ENCODE measurements at regions not wholly inside any gene's neighbourhood (a gene's known extent, or its start where the extent isn't known, plus 50 kb on each side); places are given as distances from the start of the nearest gene placed in this dataset.

- Histone ChIP-seq H3K9me3 (ENCODE audit: control extremely low read depth in 1 of 5, control insufficient read depth in 4 of 5, insufficient read depth in 2 of 5, low read depth in 1 of 5, low read length in 4 of 5) (no peaks in the 10 kb centered on the region), H3K36me3 (ENCODE audit: control insufficient read depth in 4 of 4, insufficient read depth in 4 of 4, low read length in 3 of 4) (no peaks in the 10 kb centered on the region), H3K27me3 (replicated peaks in 2 of 5; ENCODE audit: control insufficient read depth in 4 of 5, insufficient read depth in 5 of 5, low read length in 4 of 5) (no peaks in the 10 kb centered on the region), H3K4me1 (ENCODE audit: control extremely low read depth in 1 of 4, control insufficient read depth in 4 of 4, insufficient read depth in 4 of 4, low read length in 3 of 4) (no peaks in the 10 kb centered on the region), H3K27ac (ENCODE audit: insufficient read depth in 1 of 2, low read depth in 1 of 2, low read length in 2 of 2, poor library complexity in 1 of 2, severe bottlenecking in 2 of 2) (no peak overlapping the region), H3K4me3 (ENCODE audit: control insufficient read depth in 1 of 7, extremely low read depth in 1 of 7, insufficient read depth in 4 of 7, low read depth in 2 of 7, low read length in 6 of 7) (no peak overlapping the region)
- POLR2A ChIA-PET: no interaction called here
- no peak for DNase-seq
- CTCF ChIA-PET: no interaction called here
- WGBS (ENCODE audit: insufficient coverage): no CpG with 5 or more reads among the region's 5 CpGs
These were observed 1106.8 kb downstream of the AACS start for GRCh38 chr12:126171937-126172559.

DNA sequence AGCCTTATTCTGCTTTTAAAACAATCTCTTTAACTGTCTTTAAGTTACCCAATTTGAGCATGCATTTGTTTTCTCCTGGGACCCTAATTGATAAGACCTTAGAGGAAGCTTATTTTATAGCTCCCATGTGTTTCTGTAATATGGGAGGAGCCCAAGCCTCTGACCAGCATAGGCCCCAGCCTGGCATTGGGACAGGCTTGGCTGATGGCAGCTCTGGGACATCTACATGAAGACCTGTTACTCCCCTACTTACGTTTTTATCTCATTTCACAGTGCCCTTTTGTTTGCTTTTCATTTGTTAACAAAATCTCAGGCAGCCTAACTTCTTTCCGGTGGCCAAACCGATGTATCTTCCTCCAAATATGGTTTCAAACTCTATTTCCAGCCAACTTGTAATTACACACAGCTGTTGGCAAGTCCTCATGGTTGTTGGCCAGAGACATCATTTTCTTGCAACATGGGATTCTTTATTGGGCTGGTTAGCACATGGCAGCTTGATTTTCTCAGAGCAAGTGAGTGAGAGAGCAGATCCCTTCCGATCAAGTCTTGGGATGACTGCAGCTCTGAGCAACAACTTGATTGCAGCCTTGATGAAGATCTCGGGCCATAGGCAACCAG lies 1117.5 kb downstream of the AACS start:
- Histone ChIP-seq H3K9me3 (ENCODE audit: control extremely low read depth in 1 of 5, control insufficient read depth in 4 of 5, insufficient read depth in 2 of 5, low read depth in 1 of 5, low read length in 4 of 5) (peaks cover 0 to 4% (median 0%) of the 10 kb centered on the region in 5 experiments), H3K27me3 (replicated peaks in 2 of 5; ENCODE audit: control insufficient read depth in 4 of 5, insufficient read depth in 5 of 5, low read length in 4 of 5) (no peaks in the 10 kb centered on the region), H3K4me1 (ENCODE audit: control extremely low read depth in 1 of 4, control insufficient read depth in 4 of 4, insufficient read depth in 4 of 4, low read length in 3 of 4) (no peaks in the 10 kb centered on the region), H3K27ac (ENCODE audit: insufficient read depth in 1 of 2, low read depth in 1 of 2, low read length in 2 of 2, poor library complexity in 1 of 2, severe bottlenecking in 2 of 2) (no peak overlapping the region), H3K36me3 (ENCODE audit: control insufficient read depth in 4 of 4, insufficient read depth in 4 of 4, low read length in 3 of 4) (no peaks in the 10 kb centered on the region), H3K4me3 (ENCODE audit: control insufficient read depth in 1 of 7, extremely low read depth in 1 of 7, insufficient read depth in 4 of 7, low read depth in 2 of 7, low read length in 6 of 7) (no peak overlapping the region)
- ChIA-PET CTCF (no interaction called here), POLR2A (no interaction called here)
- 88% methylated on average over 2 of the region's 5 CpGs for WGBS (ENCODE audit: insufficient coverage)
- DNase-seq: no peak

- H3K27ac ChIP-seq (ENCODE audit: insufficient read depth in 1 of 2, low read depth in 1 of 2, low read length in 2 of 2, poor library complexity in 1 of 2, severe bottlenecking in 2 of 2): no peak overlapping the region
- no peaks in the 10 kb centered on the region for H3K36me3 ChIP-seq (ENCODE audit: control insufficient read depth in 4 of 4, insufficient read depth in 4 of 4, low read length in 3 of 4)
- H3K9me3 ChIP-seq (ENCODE audit: control extremely low read depth in 1 of 5, control insufficient read depth in 4 of 5, insufficient read depth in 2 of 5, low read depth in 1 of 5, low read length in 4 of 5): peaks cover 0 to 4% (median 0%) of the 10 kb centered on the region in 5 experiments
- DNase-seq: no peak
- H3K4me1 ChIP-seq (ENCODE audit: control extremely low read depth in 1 of 4, control insufficient read depth in 4 of 4, insufficient read depth in 4 of 4, low read length in 3 of 4): no peaks in the 10 kb centered on the region
- 100% methylated on average over 1 of the region's 1 CpG for WGBS (ENCODE audit: insufficient coverage)
- ChIA-PET CTCF (no interaction called here), POLR2A (no interaction called here)
- no peak overlapping the region for H3K4me3 ChIP-seq (ENCODE audit: control insufficient read depth in 1 of 7, extremely low read depth in 1 of 7, insufficient read depth in 4 of 7, low read depth in 2 of 7, low read length in 6 of 7)
- peaks cover 0 to 11% (median 2%) of the 10 kb centered on the region in 5 experiments for H3K27me3 ChIP-seq (replicated peaks in 2 of 5; ENCODE audit: control insufficient read depth in 4 of 5, insufficient read depth in 5 of 5, low read length in 4 of 5)
These were observed 1119.8 kb downstream of the AACS start for GRCh38 chr12:126185025-126185424.

DNA sequence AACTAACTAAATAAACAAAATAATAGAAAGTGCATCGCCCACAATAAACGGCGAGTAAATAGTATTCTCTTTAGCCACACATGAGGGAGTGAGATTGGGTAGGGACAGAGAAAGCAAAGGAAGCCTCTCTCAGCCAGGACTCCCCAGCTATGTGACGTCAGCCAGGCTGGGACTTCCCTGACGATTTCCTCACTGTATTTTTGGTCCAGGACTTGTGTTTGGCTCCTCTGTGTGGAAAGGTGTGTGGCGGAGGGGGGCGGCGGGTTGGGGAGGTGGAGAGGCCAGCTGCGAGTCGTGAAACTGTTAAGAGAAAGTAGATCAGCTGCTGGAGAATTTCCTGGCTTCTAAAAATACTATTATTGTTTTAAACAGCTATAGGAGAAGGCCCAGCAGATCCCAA lies 1124.6 kb downstream of the AACS start:
- 68% methylated on average over 5 of the region's 10 CpGs for WGBS (ENCODE audit: insufficient coverage)
- Histone ChIP-seq H3K4me3 (ENCODE audit: control insufficient read depth in 1 of 7, extremely low read depth in 1 of 7, insufficient read depth in 4 of 7, low read depth in 2 of 7, low read length in 6 of 7) (no peak overlapping the region), H3K4me1 (ENCODE audit: control extremely low read depth in 1 of 4, control insufficient read depth in 4 of 4, insufficient read depth in 4 of 4, low read length in 3 of 4) (no peaks in the 10 kb centered on the region), H3K9me3 (ENCODE audit: control extremely low read depth in 1 of 5, control insufficient read depth in 4 of 5, insufficient read depth in 2 of 5, low read depth in 1 of 5, low read length in 4 of 5) (no peaks in the 10 kb centered on the region), H3K27ac (ENCODE audit: insufficient read depth in 1 of 2, low read depth in 1 of 2, low read length in 2 of 2, poor library complexity in 1 of 2, severe bottlenecking in 2 of 2) (no peak overlapping the region), H3K36me3 (ENCODE audit: control insufficient read depth in 4 of 4, insufficient read depth in 4 of 4, low read length in 3 of 4) (no peaks in the 10 kb centered on the region), H3K27me3 (replicated peaks in 2 of 5; ENCODE audit: control insufficient read depth in 4 of 5, insufficient read depth in 5 of 5, low read length in 4 of 5) (peaks cover 0 to 40% (median 16%) of the 10 kb centered on the region in 5 experiments)
- POLR2A ChIA-PET: no interaction called here
- CTCF ChIA-PET: interaction anchor here (0.5 kb wide), 1 partner anchor 19 kb away, joined by 3 read pairs; no protein-coding TSS in a partner anchor
- DNase-seq: no peak

DNA sequence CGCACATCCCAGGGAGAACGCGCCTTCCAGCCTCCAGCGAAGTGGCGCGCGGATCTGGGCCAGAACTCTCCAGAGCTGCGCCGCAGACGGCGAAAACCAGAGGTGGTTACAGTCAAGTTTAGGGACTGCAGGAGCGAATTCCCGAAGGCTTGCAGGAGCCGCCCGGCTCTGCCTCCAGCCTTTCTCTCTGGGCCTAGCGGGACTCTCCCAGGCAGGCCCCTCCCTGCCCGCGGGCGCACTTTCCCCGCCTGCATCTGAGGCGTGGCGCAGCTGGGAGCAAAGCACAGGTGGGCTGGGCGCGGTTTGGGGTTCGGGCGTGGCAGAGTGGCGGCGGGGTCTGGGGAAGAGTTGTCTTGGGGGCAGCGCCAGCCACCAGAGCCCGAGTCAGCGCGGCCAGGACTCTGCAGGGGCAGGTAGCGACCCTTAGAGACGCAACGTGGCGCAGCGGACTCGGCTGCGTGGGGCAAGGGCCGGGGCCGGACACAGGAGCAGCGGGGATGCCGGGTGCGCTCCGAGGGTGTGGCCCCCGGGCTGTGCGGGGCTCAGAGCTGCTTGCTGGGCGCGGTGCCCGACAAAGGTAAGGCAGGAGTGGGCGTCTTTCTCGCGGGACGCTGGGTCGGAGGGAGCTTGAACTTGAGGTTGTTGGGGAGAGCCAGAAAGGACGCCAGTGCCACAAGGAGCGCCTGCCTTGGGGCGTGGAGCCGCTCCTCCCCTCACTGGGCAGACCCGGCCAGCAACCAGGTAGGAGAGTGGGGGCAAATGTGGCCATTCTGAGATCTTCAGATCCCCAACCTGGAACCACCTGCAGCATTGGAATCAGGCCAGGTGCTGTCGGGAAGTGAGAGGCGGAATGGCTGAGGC lies 1126.0 kb downstream of the AACS start:
- no peak overlapping the region for H3K27ac ChIP-seq (ENCODE audit: insufficient read depth in 1 of 2, low read depth in 1 of 2, low read length in 2 of 2, poor library complexity in 1 of 2, severe bottlenecking in 2 of 2)
- H3K9me3 ChIP-seq (ENCODE audit: control extremely low read depth in 1 of 5, control insufficient read depth in 4 of 5, insufficient read depth in 2 of 5, low read depth in 1 of 5, low read length in 4 of 5): no peaks in the 10 kb centered on the region
- 5% methylated on average over 56 of the region's 62 CpGs for WGBS (ENCODE audit: insufficient coverage)
- no peak for DNase-seq
- no peak overlapping the region for H3K4me3 ChIP-seq (ENCODE audit: control insufficient read depth in 1 of 7, extremely low read depth in 1 of 7, insufficient read depth in 4 of 7, low read depth in 2 of 7, low read length in 6 of 7)
- no peaks in the 10 kb centered on the region for H3K36me3 ChIP-seq (ENCODE audit: control insufficient read depth in 4 of 4, insufficient read depth in 4 of 4, low read length in 3 of 4)
- POLR2A ChIA-PET: no interaction called here
- CTCF ChIA-PET: no interaction called here
- no peaks in the 10 kb centered on the region for H3K4me1 ChIP-seq (ENCODE audit: control extremely low read depth in 1 of 4, control insufficient read depth in 4 of 4, insufficient read depth in 4 of 4, low read length in 3 of 4)
- peaks cover 0 to 40% (median 16%) of the 10 kb centered on the region in 5 experiments for H3K27me3 ChIP-seq (replicated peaks in 2 of 5; ENCODE audit: control insufficient read depth in 4 of 5, insufficient read depth in 5 of 5, low read length in 4 of 5)

DNA sequence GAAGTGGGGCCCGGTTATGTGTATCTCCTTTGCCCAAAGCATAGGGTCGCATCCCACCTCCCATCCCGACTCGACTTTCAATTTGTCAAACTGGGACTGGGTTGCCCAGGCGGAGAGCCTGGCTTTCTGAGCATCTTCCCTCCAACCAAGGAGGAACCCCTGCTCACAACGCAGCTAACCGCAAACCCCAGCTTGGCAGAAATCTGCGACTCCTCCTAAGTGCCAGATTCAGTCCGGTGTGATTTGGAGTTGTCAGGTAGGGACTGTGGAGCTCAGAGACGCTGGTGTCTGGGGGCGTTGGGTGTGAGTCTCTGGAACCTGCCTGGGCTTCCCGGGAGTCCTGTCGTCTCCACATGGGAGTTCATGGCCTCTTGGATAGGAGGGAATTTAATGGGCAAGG lies 1126.7 kb downstream of the AACS start:
- no peaks in the 10 kb centered on the region for H3K9me3 ChIP-seq (ENCODE audit: control extremely low read depth in 1 of 5, control insufficient read depth in 4 of 5, insufficient read depth in 2 of 5, low read depth in 1 of 5, low read length in 4 of 5)
- POLR2A ChIA-PET: no interaction called here
- no peak overlapping the region for H3K4me3 ChIP-seq (ENCODE audit: control insufficient read depth in 1 of 7, extremely low read depth in 1 of 7, insufficient read depth in 4 of 7, low read depth in 2 of 7, low read length in 6 of 7)
- CTCF ChIA-PET: no interaction called here
- WGBS (ENCODE audit: insufficient coverage): 85% methylated on average over 12 of the region's 13 CpGs
- H3K27ac ChIP-seq (ENCODE audit: insufficient read depth in 1 of 2, low read depth in 1 of 2, low read length in 2 of 2, poor library complexity in 1 of 2, severe bottlenecking in 2 of 2): no peak overlapping the region
- no peaks in the 10 kb centered on the region for H3K36me3 ChIP-seq (ENCODE audit: control insufficient read depth in 4 of 4, insufficient read depth in 4 of 4, low read length in 3 of 4)
- DNase-seq: no peak
- H3K4me1 ChIP-seq (ENCODE audit: control extremely low read depth in 1 of 4, control insufficient read depth in 4 of 4, insufficient read depth in 4 of 4, low read length in 3 of 4): no peaks in the 10 kb centered on the region
- peaks cover 0 to 40% (median 16%) of the 10 kb centered on the region in 5 experiments for H3K27me3 ChIP-seq (replicated peaks in 2 of 5; ENCODE audit: control insufficient read depth in 4 of 5, insufficient read depth in 5 of 5, low read length in 4 of 5)

GRCh38 chr12:126193190-126193589 lies 1128.0 kb downstream of the AACS start:
- no peak overlapping the region for H3K4me3 ChIP-seq (ENCODE audit: control insufficient read depth in 1 of 7, extremely low read depth in 1 of 7, insufficient read depth in 4 of 7, low read depth in 2 of 7, low read length in 6 of 7)
- no peaks in the 10 kb centered on the region for H3K9me3 ChIP-seq (ENCODE audit: control extremely low read depth in 1 of 5, control insufficient read depth in 4 of 5, insufficient read depth in 2 of 5, low read depth in 1 of 5, low read length in 4 of 5)
- H3K27me3 ChIP-seq (replicated peaks in 2 of 5; ENCODE audit: control insufficient read depth in 4 of 5, insufficient read depth in 5 of 5, low read length in 4 of 5): peaks cover 0 to 40% (median 16%) of the 10 kb centered on the region in 5 experiments
- no peak overlapping the region for H3K27ac ChIP-seq (ENCODE audit: insufficient read depth in 1 of 2, low read depth in 1 of 2, low read length in 2 of 2, poor library complexity in 1 of 2, severe bottlenecking in 2 of 2)
- POLR2A ChIA-PET: no interaction called here
- CTCF ChIA-PET: no interaction called here
- no peak for DNase-seq
- no peaks in the 10 kb centered on the region for H3K4me1 ChIP-seq (ENCODE audit: control extremely low read depth in 1 of 4, control insufficient read depth in 4 of 4, insufficient read depth in 4 of 4, low read length in 3 of 4)
- no peaks in the 10 kb centered on the region for H3K36me3 ChIP-seq (ENCODE audit: control insufficient read depth in 4 of 4, insufficient read depth in 4 of 4, low read length in 3 of 4)
- WGBS (ENCODE audit: insufficient coverage): 100% methylated on average over 1 of the region's 1 CpG

All from common myeloid progenitor, CD34-positive (primary cell).